Activated CD4-positive, alpha-beta memory T cell treated with anti-CD3 and anti-CD28 coated beads for 36 hours (primary cell): ENCODE measurements at regions not wholly inside any gene's neighbourhood (a gene's known extent, or its start where the extent isn't known, plus 50 kb on each side); places are given as distances from the start of the nearest gene placed in this dataset.

Experiments used
- CTCF ChIA-PET: fragments of 350-600 bp; sonication (Branson Sonifier 250); formaldehyde crosslinking; loops from one replicate; lab custom pipeline; 2021; ENCODE audit warnings: antibody characterized with exemption, inconsistent platforms; lab: Charles Lee
- POLR2A ChIA-PET: fragments of 350-600 bp; sonication (Branson Sonifier 250); formaldehyde crosslinking; loops from one replicate; lab custom pipeline; 2021; ENCODE audit warnings: antibody characterized with exemption; lab: Charles Lee
- DNase-seq: peaks from one replicate; pipeline ENCODE4 v3.0.0-alpha.2; 2020
- H3K27ac Mint-ChIP-seq: one replicate; pipeline ENCODE4 v1.8.0; 2021; ENCODE audit warnings: mixed read lengths
- H3K27me3 Mint-ChIP-seq: one replicate; pipeline ENCODE4 v1.8.0; 2021; ENCODE audit warnings: mixed read lengths
- H3K36me3 Mint-ChIP-seq: one replicate; pipeline ENCODE4 v1.8.0; 2021; ENCODE audit warnings: mixed read lengths
- H3K4me1 Mint-ChIP-seq: one replicate; pipeline ENCODE4 v1.8.0; 2021; ENCODE audit warnings: low read depth, mixed read lengths
- H3K4me3 Mint-ChIP-seq: one replicate; pipeline ENCODE4 v1.8.0; 2021; ENCODE audit warnings: mild to moderate bottlenecking, mixed read lengths
- H3K9me3 Mint-ChIP-seq: one replicate; pipeline ENCODE4 v1.8.0; 2021; ENCODE audit warnings: mixed read lengths
- intact Hi-C: fragments of 100-400 bp; cut with micrococcal nuclease; formaldehyde crosslinking; loops from one replicate; pipeline ENCODE4 v1.15.1; 2023

DNA sequence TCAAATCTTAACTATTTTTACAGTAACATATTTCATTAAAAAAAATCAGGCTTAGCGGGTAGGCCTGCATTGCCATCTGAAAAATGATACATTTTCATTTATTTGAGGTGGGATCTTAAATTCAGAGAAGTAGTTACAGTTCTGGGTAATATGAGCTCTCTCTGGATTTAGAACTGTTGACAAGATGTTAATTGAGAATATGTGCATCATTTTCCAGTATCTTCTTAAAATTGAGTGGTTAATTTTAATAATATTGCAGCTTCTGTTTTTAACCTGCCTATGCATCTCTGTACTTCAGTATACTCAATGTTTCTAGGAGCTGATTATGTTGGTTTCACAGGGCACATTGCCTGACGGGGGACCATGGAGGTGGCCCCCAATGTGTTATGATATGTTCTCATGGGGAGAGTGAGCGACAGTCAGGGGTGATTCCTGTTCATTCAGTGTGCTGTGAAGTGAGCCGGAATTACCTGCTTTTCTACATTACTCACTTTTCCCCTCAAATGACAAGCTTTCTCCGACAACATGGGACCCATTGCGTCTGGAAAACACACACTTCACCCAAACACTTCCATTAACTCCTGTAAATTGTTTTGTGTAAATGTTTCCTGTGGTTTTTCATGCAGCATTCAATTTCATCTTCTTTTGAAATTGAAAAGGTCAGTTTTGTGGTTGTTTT, 406.2 kb downstream of the MTX2 start:
- CTCF ChIA-PET: interaction anchor here (1.2 to 1.3 kb wide), 2 partner anchors 23 to 473 kb away, joined by 3 read pairs; no protein-coding TSS in a partner anchor
- H3K4me3 Mint-ChIP-seq: no peak overlapping the region

DNA sequence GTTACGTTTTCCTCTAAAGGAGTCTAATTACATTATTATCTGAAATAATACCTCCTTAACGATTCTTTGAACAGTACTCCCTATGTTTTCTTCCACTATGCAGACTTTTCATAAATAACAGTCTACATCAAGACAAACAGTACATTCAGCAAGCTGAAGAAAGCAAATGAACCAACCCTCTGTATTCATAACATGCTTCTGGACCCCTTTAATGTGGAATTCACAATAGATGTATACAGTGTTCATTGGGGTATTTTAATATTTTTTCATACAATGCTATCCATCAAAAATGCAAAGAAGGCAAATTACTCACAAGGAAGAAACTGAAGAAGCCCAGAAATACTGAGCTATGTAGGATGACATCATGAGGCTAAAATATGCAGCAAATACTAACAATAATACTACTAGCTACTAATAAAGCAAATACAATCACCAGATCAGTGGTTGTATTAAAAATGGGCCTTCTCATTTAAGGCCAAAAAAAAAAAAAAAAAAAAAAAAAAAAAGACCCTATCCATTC, 408.6 kb downstream of the MTX2 start:
- Mint-ChIP-seq H3K36me3 (no peaks in the 10 kb centered on the region), H3K4me1 (no peaks in the 10 kb centered on the region), H3K27me3 (peaks cover 23% of the 10 kb centered on the region), H3K27ac (no peak overlapping the region), H3K4me3 (no peak overlapping the region), H3K9me3 (no peaks in the 10 kb centered on the region)
- intact Hi-C loops: no loop called here
- ChIA-PET POLR2A (no interaction called here), CTCF (no interaction called here)
- no peak for DNase-seq

More for the DNA sequence above, 406.2 kb downstream of the MTX2 start:
- Mint-ChIP-seq H3K9me3 (no peaks in the 10 kb centered on the region), H3K27me3 (peaks cover 17% of the 10 kb centered on the region), H3K36me3 (no peaks in the 10 kb centered on the region), H3K4me1 (no peaks in the 10 kb centered on the region), H3K27ac (no peak overlapping the region)
- POLR2A ChIA-PET: interaction anchor here (0.6 kb wide), 1 partner anchor 425 kb away, joined by 3 read pairs; no protein-coding TSS in a partner anchor
- DNase-seq: no peak
- intact Hi-C loops: no loop called here

DNA sequence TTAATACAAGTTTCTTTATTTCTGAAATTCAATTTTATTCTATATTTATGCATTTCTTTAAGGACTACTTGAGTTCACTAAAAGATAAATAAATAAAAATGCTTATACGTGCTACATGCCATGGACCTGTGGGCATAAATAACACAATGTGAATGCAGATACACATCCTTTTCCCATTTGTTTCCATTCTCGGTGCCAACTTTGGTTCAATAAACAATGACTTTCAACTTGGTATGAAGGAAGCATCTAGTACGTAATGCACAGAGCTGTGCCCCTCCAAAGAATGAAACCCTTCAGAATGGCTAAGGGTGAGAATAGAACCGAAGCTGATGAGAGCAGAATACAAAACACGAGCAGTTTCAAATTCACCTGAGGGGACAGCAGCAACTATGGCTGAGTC, 409.3 kb downstream of the MTX2 start:
- CTCF ChIA-PET: no interaction called here
- DNase-seq: no peak
- POLR2A ChIA-PET: no interaction called here
- H3K27me3 Mint-ChIP-seq: peaks cover 24% of the 10 kb centered on the region
- H3K9me3 Mint-ChIP-seq: no peaks in the 10 kb centered on the region
- intact Hi-C loops: no loop called here
- no peaks in the 10 kb centered on the region for H3K4me1 Mint-ChIP-seq
- H3K27ac Mint-ChIP-seq: no peak overlapping the region
- no peaks in the 10 kb centered on the region for H3K36me3 Mint-ChIP-seq
- no peak overlapping the region for H3K4me3 Mint-ChIP-seq

DNA sequence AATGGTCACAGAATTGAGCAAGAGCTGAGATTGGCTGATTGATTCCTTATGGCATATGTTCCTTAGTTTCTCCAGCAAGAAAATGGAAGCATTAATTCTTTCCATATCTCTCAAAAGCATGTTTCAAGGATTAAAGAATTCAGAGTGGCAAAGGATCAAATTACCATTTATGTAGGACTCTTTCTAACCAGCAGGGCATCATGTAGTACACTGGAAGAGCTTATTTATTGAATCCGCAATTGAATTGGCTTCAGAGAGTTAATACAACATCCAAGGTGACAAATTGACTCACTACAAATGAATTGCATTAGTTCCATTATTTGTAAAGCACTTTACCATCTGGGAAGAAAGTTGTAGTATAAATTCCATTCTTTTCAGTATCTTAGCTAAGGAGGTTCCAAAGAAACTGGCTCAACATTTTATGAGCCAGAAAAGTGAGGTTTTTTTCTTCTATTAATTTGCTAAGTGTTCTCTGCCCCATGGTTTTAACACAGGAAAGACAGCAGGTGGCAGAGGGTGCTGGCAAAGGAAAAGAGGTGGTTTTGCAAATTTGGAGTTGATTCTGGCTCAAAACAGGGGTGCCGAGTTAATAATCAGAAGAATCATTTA, 409.9 kb downstream of the MTX2 start:
- H3K36me3 Mint-ChIP-seq: no peaks in the 10 kb centered on the region
- ChIA-PET CTCF (no interaction called here), POLR2A (no interaction called here)
- H3K4me3 Mint-ChIP-seq: no peak overlapping the region
- H3K4me1 Mint-ChIP-seq: no peaks in the 10 kb centered on the region
- no peaks in the 10 kb centered on the region for H3K9me3 Mint-ChIP-seq
- no peak for DNase-seq
- intact Hi-C loops: no loop called here
- H3K27me3 Mint-ChIP-seq: peaks cover 23% of the 10 kb centered on the region
- no peak overlapping the region for H3K27ac Mint-ChIP-seq

DNA sequence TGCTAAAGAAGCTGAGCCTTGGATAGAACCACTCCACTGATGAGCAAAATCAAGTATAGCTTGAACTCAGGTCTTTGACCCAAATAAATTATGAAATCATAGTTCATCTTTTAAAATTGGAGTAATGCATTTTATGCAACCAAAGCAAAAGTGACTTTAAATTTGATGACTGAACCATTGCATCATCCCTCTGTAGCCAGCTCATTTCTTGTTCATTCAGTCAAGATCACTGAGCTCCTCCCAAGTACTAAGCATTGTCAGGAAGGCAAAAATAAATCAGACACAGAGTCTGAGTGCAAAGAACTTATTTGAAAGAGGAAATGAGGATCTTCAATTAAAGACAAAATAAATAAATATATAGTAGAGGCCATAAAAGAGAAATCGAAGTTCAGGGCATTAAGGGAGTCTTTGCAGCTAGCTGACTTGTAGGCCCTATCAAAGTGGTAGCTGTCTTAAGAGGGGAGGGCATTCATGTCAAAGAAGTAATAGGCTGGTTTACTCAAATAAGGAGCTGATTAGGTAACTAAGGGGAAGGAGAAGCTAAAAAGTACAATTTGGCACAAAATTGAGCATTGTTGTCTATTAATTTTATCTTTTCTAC, 411.8 kb downstream of the MTX2 start:
- POLR2A ChIA-PET: no interaction called here
- Mint-ChIP-seq H3K4me3 (no peak overlapping the region), H3K4me1 (no peaks in the 10 kb centered on the region), H3K27me3 (peaks cover 29% of the 10 kb centered on the region), H3K36me3 (no peaks in the 10 kb centered on the region), H3K9me3 (no peaks in the 10 kb centered on the region), H3K27ac (no peak overlapping the region)
- no peak for DNase-seq
- intact Hi-C loops: no loop called here
- CTCF ChIA-PET: no interaction called here

DNA sequence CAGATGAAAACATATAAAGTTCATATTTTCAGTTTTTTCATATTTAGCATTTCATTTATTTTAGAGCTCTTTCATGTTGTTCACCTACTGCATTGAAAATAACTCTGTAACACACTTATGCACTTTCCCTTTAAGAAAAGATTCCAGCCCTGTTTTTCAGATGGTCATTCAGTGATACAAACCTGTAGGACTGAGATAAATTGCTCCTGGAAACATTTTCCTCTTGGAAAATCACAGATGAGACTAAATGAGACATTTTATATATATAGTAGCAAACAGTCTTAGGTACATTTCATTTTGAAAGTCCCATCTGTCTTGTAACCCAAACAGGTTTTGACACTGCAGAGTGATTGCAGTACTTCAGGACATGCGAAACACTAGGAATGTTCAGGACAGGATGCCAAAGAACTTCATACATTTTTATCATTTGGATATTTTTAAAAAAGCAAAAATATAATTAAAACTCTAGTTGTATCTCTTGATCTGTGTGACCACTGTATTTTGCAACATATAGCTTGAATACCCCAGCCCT, 412.4 kb downstream of the MTX2 start:
- H3K27ac Mint-ChIP-seq: no peak overlapping the region
- DNase-seq: no peak
- H3K36me3 Mint-ChIP-seq: no peaks in the 10 kb centered on the region
- H3K4me3 Mint-ChIP-seq: no peak overlapping the region
- ChIA-PET POLR2A (no interaction called here), CTCF (no interaction called here)
- no peaks in the 10 kb centered on the region for H3K4me1 Mint-ChIP-seq
- intact Hi-C loops: no loop called here
- H3K27me3 Mint-ChIP-seq: peaks cover 27% of the 10 kb centered on the region
- H3K9me3 Mint-ChIP-seq: no peaks in the 10 kb centered on the region

DNA sequence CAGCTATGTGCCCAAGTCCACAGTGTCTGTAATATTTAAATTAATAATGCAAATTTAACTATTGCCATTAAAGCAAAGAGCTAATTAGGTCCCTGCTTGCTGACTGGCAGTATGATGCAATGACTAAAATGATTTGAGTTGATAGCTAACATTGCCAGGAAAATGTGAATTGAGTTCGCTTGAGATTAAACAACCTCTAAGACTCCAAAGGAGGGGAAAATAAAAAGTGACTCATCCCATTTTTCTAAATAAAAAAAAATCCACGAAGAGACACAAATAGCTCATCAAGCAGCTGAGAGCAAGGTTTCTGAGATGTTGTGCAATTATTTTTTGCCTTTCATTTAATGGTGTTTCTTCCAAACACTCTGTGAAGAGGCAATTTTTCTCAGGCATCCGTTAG, 413.0 kb downstream of the MTX2 start:
- ChIA-PET POLR2A (no interaction called here), CTCF (no interaction called here)
- no peak for DNase-seq
- no peak overlapping the region for H3K4me3 Mint-ChIP-seq
- H3K4me1 Mint-ChIP-seq: no peaks in the 10 kb centered on the region
- H3K36me3 Mint-ChIP-seq: no peaks in the 10 kb centered on the region
- intact Hi-C loops: no loop called here
- H3K9me3 Mint-ChIP-seq: no peaks in the 10 kb centered on the region
- no peak overlapping the region for H3K27ac Mint-ChIP-seq
- peaks cover 27% of the 10 kb centered on the region for H3K27me3 Mint-ChIP-seq

DNA sequence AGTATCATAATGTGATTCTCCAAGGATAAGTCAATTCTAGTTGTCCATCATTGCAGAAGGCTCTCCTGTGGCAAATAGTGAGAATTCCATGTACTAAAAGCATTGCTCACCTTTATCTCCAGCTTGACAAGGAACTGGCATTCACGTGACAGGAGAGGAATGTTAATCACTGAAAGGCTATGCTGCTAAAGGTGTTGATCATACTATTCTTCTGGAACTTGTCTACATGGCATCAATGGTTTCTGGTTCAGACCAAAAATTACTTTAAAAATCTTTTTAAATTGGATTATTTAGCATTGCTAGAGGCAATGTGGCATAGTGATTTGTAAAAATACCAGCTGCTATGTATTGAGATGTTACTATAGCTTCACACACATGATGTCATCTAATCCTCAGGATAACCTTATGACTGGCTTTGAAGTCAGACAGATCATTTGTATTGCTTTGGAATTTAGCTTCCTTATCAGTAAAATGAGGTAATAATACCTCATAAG, 414.4 kb downstream of the MTX2 start:
- peaks cover 27% of the 10 kb centered on the region for H3K27me3 Mint-ChIP-seq
- CTCF ChIA-PET: no interaction called here
- no peaks in the 10 kb centered on the region for H3K4me1 Mint-ChIP-seq
- intact Hi-C loops: no loop called here
- no peaks in the 10 kb centered on the region for H3K9me3 Mint-ChIP-seq
- POLR2A ChIA-PET: no interaction called here
- H3K36me3 Mint-ChIP-seq: no peaks in the 10 kb centered on the region
- H3K4me3 Mint-ChIP-seq: no peak overlapping the region
- no peak overlapping the region for H3K27ac Mint-ChIP-seq
- no peak for DNase-seq

DNA sequence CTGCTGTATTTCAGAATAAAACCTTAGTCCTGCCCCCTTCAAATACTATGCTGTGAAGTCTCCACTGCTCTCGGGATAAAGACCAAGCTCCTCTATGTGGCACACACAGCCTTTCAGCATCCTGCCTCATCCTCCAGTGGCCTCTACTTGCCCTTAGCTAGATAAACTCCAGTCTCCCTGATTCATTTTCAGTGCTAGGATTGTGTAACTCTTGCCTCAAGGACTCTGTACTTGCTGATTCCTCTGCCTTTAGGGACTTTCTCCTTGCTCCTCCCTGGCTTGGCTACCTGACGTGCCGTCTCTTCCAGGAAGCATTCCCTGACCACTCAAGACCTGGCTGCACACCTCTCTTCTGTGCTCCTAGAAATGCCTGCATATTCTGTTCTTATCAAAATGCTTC, 416.7 kb downstream of the MTX2 start:
- H3K36me3 Mint-ChIP-seq: no peaks in the 10 kb centered on the region
- CTCF ChIA-PET: interaction anchor here (1.1 kb wide), 1 partner anchor 34 kb away, joined by 4 read pairs; no protein-coding TSS in a partner anchor
- H3K27me3 Mint-ChIP-seq: peaks cover 21% of the 10 kb centered on the region
- DNase-seq: no peak
- H3K9me3 Mint-ChIP-seq: no peaks in the 10 kb centered on the region
- POLR2A ChIA-PET: no interaction called here
- H3K27ac Mint-ChIP-seq: no peak overlapping the region
- intact Hi-C loops: no loop called here
- no peak overlapping the region for H3K4me3 Mint-ChIP-seq
- no peaks in the 10 kb centered on the region for H3K4me1 Mint-ChIP-seq

DNA sequence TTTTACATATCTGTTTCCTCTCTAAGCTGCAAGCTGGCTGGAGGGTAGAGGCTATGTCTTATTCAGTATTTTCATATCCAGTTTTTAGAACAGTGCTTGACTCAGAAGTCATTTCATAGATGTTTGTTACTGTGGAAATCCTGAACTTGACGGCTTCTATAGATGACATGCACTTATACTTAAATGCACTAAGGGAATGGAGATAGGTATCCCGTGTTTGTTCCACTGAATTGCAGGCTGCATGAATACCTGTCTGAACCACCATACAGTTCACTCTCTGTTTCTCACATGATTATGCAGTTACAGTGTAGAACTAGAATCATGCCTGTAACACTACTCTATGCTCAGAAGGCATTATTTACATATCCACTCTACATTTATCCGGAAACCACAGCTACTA, 417.1 kb downstream of the MTX2 start:
- ChIA-PET POLR2A (no interaction called here), CTCF (no interaction called here)
- H3K36me3 Mint-ChIP-seq: no peaks in the 10 kb centered on the region
- DNase-seq: no peak
- H3K4me3 Mint-ChIP-seq: no peak overlapping the region
- H3K27me3 Mint-ChIP-seq: peaks cover 20% of the 10 kb centered on the region
- intact Hi-C loops: no loop called here
- H3K4me1 Mint-ChIP-seq: no peaks in the 10 kb centered on the region
- H3K27ac Mint-ChIP-seq: no peak overlapping the region
- H3K9me3 Mint-ChIP-seq: no peaks in the 10 kb centered on the region

DNA sequence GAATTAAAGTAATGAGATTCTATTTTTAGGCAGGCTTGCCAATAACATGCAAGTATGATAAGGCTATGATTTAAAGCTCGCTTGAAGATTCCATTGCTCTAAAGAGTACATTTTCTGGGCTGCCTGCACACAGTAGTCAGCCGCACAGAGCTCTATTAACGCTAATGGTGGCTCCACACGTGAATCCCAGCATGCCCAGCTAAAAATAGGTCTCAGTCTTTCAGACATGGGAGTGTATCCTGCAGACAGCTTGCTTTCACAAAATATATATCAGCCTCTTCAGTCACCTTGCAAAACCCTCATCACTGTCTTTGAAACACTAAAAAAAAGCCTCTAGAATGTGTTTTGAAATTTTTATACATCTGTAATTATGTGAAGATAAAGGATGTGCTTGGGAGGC, 418.1 kb downstream of the MTX2 start:
- POLR2A ChIA-PET: no interaction called here
- Mint-ChIP-seq H3K4me3 (no peak overlapping the region), H3K27ac (no peak overlapping the region), H3K9me3 (no peaks in the 10 kb centered on the region), H3K36me3 (no peaks in the 10 kb centered on the region), H3K4me1 (no peaks in the 10 kb centered on the region), H3K27me3 (peaks cover 22% of the 10 kb centered on the region)
- CTCF ChIA-PET: interaction anchor here (0.8 kb wide), 1 partner anchor 36 kb away, joined by 3 read pairs; no protein-coding TSS in a partner anchor
- no peak for DNase-seq
- intact Hi-C loops: no loop called here

DNA sequence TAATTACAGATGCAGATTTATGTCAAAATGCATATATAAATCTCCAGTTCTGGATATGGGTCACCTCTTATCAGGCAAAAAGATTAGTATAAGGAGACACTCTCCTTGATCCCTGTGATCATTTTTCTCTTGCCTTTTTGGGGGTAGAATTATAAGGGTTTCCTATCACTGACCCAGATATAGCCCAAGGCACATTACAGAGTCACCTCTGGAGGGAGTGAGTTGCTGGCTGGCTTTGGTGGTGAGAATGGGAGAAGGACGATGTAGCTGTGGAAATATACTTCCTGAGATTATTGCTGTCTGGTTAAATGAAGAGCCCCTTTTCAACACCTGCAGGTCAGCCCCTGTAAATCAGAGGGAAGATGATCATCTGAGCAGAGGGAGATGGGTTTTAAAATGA, 418.7 kb downstream of the MTX2 start:
- CTCF ChIA-PET: no interaction called here
- no peak for DNase-seq
- H3K27ac Mint-ChIP-seq: no peak overlapping the region
- H3K9me3 Mint-ChIP-seq: no peaks in the 10 kb centered on the region
- H3K27me3 Mint-ChIP-seq: peaks cover 17% of the 10 kb centered on the region
- POLR2A ChIA-PET: no interaction called here
- H3K36me3 Mint-ChIP-seq: no peaks in the 10 kb centered on the region
- intact Hi-C loops: no loop called here
- H3K4me3 Mint-ChIP-seq: no peak overlapping the region
- no peaks in the 10 kb centered on the region for H3K4me1 Mint-ChIP-seq
